ENCODE measurements at regions not wholly inside any gene's neighbourhood (a gene's known extent, or its start where the extent isn't known, plus 50 kb on each side); places are given as distances from the start of the nearest gene placed in this dataset.

DNA sequence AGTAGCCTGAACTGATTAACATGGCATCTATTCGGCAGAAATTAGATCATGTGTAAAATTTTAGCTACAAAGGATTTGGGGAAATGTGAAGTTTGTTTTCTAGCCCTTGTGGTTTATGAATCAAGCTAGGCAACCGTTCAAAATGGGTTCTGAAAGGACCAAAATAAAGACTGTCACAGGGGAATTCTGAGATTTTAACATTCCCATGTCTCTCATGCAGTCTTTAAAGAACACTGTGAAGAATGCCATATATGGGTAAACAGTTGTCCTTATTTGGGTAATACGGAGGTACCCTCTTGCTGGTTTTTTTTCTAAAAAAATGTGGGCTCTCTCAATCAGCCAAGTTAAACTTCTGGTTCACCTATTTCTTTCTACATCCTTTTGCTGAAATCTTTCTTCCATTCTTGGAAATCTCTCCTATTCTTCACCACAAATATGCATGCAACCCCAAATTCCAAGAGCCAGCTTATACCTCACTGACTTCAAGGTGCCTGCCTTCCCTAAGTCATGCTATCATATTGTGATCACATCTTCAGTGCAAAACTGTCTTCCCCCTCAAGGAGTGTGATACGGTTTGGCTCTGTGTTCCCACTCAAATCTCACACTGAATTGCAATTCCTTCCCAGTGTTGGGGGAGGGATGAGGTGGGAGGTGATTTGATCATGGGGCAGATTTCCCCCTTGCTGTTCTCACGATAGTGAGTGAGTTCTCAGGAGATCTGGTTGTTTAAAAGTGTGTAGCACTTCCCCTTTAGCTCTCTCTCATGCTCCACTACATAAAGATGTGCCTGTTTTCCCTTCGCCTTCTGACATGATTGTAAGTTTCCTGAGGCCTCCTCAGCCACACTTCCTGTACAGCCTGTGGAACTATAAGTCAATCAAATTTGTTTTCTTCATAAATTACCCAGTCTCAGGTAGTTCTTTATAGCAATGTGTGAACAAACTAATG lies 308.7 kb downstream of the TTLL7 start:
- DNase-seq (ENCODE audit: low read depth in 4 of 4, low spot score in 2 of 4) = no peak

DNA sequence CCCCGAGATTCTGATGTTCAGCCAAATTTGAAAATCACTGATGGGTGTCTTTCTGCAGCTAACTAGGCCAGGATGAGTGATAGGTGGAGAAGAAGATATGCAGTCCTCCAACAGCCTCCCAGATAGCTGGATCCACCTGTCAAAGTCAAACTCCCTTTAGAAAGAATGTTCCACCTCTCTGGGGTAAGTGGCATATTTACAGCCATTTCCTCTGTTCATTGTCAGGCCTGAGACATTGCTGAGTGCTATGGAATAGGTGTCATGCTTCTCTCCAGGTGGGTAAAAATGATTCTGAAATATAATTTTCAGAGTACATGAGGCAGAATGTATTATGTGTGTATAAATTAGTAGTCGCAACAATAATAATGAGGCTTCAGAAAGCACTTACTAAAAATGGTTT lies 316.8 kb downstream of the TTLL7 start:
- DNase-seq (ENCODE audit: low read depth in 4 of 4, low spot score in 2 of 4) = no peak

DNA sequence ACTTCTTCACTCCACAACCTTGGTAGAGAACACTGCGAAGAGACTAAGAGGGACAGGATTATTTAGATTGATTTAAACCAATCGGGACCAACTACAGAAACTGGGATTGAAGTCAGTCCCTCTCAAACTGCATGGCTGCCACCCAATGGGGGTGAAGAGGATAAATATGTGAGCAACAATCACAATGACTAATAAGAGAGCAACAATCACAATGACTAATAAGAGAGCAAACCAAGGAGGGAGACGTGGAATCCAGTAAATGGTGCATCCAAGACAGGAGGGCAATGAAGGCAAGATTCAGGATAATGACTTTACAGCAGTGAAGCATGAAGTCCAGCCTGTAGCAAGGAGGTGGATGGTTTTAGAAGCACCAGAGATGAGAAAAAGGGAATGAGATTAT lies 322.8 kb downstream of the TTLL7 start:
- no peak for DNase-seq (ENCODE audit: low read depth in 4 of 4, low spot score in 2 of 4)

DNA sequence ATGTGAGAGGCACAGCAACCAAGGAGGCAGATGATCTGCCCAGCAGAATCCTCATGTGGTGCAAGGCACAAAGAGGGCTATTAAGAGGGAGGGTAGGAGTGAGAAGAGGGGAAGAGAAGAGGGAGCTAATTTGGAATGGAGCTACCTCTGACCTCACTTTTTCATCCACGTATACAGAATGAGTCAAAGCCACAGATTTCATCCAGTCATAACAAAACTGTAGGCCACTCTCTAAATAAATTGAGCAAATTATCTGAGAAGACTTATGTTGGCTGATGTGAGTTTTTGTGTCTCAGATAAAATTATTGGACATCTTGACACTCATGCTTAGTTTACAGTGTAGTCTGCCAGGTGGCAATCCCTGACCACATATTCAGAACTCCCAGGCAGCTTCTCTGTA lies 325.6 kb downstream of the TTLL7 start:
- DNase-seq (ENCODE audit: low read depth in 4 of 4, low spot score in 2 of 4) = no peak

DNA sequence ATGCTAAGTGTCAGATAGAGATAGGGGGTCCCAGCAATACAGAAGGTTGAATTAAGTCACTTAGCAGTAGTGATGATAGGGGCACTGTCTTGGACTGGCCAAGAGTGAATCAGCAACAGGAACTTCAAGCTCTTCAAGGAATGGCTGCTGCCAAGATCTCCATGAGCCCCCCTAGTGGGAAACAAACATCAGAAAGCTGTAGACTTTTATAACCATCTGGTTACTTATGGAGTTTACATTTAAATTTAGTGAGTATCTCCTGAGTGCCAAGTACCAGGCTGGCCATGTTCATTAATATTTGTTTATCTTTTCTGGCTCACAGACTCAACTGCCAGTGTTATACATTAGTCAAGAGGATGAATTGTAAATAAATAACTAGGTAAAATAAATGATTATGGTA lies 327.3 kb downstream of the TTLL7 start:
- no peak for DNase-seq (ENCODE audit: low read depth in 4 of 4, low spot score in 2 of 4)

DNA sequence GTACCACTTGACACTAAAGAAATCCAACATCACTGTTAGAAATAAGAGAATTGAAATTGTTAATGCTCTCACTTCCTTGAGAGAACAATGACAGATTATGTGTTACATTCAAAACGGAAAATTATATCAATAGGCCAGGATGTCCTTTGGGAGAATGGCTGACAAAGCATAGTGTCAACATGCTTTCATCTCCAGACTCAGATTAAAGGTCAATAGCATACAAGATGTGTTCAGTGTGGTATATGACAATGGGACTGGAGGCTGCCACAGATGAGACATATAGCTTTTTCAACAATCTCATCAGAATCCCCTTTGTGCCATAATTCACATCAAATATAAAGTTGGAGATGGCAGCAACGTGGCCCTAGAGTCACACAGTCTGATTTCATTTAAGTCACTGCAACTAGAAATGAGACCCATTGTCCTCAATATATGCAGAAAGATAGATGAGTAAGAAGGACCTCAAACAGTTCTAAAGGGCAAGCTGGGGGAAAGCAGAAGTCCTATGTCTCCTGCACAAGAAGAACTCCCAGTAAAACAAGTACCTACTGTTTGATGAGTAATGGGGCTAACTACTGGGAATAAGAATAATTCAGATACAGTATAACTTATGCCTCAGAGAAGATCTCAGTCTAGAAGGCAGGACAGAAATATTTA lies 327.9 kb downstream of the TTLL7 start:
- no peak for DNase-seq (ENCODE audit: low read depth in 4 of 4, low spot score in 2 of 4)

DNA sequence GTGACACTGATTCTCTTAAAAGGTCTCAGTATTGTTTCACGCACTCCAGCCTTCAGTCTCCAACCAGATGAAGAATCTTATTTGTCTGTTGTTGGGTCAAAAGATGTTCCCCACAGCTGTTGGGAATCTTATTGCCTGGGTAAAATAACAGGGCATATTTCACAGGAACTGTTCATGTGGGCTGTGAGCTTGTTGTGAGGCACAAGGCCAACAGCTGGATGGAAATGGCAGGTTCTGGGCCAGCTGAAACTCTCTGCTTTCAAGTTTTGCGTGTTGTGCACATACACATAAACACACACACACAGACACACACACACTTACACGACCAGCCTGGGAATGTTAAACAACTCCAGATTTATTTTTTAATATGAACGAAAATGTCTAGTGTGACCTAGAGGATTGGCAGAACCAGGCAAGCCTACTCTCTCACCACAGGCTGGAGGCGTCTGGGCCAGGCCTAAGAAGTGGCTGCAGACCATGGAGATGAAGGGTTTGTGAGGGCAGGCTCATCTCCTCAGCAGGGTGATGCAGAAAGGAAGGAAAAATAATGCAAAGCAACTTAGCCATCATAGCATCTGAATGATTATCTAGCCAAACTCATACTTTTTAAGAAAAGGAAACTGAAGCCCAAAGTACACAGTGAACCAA lies 357.0 kb downstream of the TTLL7 start:
- DNase-seq (ENCODE audit: low read depth in 4 of 4, low spot score in 2 of 4) = peak in 1 of 4 donors; percentile 25

DNA sequence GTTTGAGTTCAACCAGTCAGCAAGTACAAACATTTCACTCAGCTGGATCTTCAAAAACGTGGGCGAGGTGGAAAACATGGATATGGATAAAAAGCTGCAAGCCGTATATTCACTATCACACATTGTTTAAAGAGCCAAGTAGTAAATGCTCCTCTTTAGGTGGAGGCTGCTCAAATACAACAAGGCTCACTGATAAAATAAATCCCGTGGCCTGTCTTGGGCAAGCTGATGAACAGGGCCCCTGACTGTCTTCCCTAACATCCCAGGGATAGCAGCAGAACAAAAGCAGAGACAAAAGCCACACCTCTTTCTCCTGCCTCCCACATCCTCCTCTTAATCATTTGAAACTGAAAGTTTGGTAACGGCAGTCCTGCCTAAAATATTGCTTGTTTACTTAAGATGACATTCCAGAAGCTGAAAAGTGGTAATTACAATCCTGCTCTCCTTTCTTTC lies 357.7 kb downstream of the TTLL7 start:
- DNase-seq (ENCODE audit: low read depth in 4 of 4, low spot score in 2 of 4) = peak in 3 of 4 donors; percentile 23 to 29 (median 26)

DNA sequence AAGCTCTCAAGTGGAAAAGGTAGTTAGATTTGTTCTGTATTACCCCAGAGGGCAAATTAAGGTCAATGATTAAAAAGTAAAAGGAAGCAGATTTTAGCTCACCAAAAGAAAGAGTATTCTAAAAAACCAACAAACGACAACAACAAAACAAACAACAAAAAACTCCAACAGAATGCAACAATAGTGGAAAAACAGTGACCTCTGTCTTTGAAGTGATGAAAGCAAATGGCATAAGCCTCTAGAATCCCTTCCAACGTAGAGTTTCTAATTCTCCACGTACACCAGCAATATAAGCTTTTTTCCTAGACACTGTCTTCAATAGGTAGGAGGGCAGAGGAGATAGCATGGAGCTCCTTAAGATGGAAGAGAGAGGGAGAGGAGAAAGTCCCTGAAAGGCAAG lies 359.1 kb downstream of the TTLL7 start:
- no peak for DNase-seq (ENCODE audit: low read depth in 4 of 4, low spot score in 2 of 4)

DNA sequence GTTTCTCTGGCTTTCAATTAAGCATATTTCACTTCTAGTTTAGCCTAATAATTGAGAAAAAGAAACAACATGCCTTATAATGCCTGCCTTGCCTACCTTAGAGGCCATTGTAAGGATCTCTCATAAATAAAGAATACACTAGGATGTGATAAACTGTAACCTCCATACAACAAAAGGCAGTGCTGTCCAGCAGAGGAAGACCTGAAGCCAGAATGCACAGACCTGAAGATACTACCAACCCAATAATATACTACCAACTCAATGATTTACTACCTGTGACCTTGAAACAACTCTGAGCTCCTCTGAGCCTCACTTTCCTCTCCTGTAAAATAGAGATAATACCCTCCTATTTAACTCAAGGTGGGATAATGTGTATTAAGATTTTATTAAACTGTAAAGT lies 361.3 kb downstream of the TTLL7 start:
- no peak for DNase-seq (ENCODE audit: low read depth in 4 of 4, low spot score in 2 of 4)

DNA sequence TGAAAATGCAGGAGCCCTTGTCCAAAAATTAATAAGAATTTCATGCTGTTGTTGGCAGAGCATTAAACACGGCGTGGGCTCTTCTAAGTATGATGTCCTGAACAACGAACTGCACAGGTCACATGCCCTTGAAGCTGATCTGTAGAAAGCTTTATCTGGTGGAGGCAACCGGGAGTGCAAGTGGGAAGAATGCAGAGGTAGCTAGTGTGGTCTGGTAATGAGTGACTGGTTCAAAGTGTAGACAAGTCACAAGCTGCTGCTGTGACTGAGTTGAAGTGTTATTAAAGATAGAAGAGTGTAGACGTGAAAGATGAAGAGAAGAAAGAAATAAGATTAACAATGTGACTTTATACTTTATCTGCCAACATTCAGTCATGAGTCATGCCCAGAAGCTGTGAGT lies 361.9 kb downstream of the TTLL7 start:
- DNase-seq (ENCODE audit: low read depth in 4 of 4, low spot score in 2 of 4) = no peak

DNA sequence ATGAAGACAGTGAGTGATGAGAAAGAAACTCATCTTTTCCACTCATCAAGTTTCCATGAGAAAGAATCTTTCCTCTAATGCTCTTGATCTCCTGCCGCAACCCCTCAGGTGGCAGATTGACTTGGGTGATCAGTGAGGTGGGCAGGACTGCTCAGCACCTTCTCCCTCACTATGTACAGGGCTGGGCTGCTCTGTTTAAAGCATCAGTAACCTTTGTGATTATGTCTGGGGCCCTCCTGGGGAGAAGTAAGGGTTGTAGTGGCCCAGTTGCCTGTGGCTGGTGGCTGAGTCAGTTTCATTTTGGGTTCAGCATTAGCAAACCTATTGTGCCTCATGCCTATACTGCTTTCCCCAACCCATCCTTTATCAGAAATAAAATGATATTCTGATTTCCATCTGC lies 366.0 kb downstream of the TTLL7 start:
- DNase-seq (ENCODE audit: low read depth in 4 of 4, low spot score in 2 of 4) = no peak

DNA sequence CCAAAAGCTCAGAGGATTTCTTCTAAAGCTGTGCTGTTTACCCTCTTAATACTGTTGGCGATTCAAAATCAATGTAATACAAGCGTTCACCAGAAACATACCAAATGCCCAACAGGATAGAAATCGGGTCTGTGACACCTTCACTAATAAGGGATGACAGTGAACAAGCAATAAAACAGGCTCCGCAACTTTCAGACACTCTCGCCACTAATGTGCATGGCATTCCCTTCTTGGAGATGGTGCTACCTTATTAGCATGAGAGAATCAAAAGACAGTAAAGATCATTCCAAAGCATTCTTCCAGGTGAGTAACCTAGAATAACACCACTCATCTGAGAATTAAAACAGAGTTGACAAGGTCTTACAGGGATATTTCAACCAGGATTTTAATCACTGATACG lies 367.1 kb downstream of the TTLL7 start:
- no peak for DNase-seq (ENCODE audit: low read depth in 4 of 4, low spot score in 2 of 4)

DNA sequence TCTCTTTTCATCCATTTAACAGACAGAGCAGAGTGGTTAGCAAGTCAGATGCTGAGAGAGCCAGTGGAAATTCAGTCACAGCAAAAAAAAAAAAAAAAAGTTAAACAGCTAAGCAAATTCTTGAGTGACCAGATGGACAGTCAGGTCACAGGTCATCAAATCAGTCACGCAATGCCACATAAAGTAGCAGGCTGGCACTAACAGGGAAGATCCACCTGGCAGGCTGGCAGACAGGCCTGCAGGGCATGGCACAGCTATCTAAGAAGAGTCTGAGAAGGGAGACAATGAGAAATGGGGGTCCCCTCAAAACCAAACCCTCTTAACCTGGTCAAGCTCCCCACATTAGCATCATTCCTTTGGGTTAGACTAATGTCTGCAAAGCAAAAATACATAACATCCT lies 371.9 kb downstream of the TTLL7 start:
- DNase-seq (ENCODE audit: low read depth in 4 of 4, low spot score in 2 of 4) = no peak

DNA sequence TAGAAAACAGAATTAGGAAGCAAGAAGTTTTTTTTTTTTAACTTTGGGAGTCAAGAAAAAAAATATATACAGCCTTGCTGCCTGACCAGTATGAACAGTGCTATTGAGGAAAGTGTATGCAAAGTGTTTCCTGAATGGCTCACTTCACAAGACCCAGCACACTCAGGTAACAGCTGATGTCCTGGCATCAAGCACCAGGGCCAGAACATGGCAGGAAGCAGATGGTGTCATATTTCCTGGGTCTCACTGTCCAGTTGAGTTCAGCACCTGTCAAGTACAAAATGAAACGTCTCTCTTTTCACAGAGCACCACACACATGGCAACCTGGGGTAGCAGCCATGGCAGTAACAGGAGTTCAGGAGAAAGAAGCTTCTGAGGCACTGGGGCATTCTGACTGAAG lies 372.3 kb downstream of the TTLL7 start:
- DNase-seq (ENCODE audit: low read depth in 4 of 4, low spot score in 2 of 4) = no peak

DNA sequence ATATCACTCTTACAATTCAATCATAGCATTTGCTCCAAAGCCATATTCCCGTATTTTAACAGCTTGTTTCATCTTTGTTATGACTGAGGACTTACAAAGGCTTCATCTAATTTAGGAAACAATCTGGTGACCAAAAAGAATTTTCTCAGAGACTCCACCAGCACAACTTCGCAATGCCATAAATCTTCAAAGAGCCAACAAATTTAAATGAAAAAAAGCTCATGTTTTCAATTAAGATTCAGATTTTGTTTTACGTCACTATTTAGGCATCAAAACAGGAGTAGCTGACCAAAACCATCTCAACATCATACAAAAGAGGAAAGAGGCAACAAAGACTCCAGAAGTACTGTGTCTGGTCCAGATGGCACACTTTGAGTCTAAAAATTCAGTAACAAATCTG lies 373.3 kb downstream of the TTLL7 start:
- DNase-seq (ENCODE audit: low read depth in 4 of 4, low spot score in 2 of 4) = no peak

DNA sequence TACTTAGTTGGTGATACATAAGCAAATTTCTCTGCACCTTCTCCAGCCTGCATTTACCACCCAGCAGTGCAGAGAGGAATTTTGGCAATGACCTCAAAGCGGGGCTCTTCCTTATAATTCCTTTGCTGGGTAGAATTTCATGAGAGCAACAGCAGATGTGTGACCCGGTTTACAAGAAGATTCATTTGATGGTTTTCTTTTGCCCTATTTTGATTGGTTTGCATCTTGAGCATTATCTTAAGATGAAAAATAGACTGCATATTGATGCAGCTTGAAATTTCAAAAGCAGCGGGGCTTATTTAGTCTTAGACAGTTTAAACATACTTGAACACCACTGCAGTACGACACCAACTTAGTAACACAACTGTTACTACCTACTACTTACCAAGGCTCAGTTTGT lies 378.9 kb downstream of the TTLL7 start:
- no peak for DNase-seq (ENCODE audit: low read depth in 4 of 4, low spot score in 2 of 4)

DNA sequence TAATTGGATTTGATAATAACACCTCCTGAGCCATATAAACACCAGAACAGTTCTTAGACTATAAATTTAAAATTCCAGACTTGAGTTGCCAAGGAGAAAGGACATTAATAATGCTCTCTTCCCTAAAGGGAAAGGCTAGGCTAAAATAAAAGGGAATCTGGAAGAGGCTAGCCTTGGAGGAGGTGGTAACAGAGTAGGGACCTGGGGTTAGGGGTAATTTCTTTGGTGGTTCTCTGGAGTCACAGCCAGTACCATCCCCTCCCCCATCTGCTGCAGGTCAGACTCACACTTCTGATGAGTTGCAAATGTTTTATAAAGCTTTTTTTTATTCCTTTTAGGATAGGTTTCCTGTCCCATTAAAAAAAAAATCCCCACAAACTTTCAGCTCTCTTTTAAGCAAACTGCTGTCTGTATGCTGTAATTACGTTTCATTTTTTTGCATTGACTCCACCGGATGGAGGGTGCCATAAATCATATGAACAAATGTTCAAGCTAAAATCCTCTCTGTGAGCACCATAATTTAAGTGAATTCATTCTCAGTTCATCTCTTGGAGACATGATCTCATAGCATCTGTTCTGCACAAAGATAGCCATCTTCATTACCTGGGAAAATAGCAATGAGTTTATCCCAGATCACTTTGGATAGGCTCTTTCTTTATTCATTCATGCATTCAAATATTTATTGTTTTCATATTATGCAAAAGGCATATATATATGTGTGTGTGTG lies 379.6 kb downstream of the TTLL7 start:
- DNase-seq (ENCODE audit: low read depth in 4 of 4, low spot score in 2 of 4) = no peak

DNA sequence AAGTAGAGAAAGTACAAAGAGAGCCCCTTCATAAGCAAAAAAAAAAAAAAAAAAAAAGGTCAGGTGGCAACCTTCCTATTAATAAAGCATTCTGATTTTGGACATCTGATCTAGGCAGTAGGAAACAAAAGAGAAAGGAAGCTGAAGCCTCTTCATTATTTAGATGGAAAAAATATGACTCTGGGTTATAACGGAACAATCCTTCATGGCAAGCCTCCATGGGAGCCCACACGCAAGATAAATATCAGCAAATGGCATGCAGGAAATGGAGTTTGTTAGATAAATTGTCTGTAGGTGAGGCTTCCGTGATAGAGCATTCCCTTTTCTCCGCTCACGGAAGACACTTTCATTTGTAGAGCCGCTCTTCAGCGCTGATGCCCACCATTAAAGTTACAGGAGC lies 381.0 kb downstream of the TTLL7 start:
- DNase-seq (ENCODE audit: low read depth in 4 of 4, low spot score in 2 of 4) = no peak

DNA sequence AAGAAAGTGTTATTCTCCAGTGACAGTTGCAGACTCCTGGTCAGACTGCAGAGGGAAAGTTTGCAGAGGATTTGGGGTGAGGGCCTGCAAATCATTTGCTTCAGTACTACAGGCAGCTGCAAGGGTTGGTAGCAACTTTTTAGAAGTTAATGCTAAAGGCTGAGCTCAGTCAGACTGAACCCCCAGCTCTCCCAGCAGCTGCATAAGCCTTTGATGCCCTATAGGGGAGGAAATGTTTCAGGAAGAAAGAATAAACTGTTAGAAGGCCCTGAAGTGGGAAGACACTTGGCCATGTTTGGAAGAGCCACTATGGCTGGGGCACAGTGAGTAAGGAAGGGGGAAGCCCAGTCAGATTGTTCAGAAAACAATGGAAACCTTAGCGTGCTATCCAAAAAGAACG lies 383.6 kb downstream of the TTLL7 start:
- DNase-seq (ENCODE audit: low read depth in 4 of 4, low spot score in 2 of 4) = no peak

DNA sequence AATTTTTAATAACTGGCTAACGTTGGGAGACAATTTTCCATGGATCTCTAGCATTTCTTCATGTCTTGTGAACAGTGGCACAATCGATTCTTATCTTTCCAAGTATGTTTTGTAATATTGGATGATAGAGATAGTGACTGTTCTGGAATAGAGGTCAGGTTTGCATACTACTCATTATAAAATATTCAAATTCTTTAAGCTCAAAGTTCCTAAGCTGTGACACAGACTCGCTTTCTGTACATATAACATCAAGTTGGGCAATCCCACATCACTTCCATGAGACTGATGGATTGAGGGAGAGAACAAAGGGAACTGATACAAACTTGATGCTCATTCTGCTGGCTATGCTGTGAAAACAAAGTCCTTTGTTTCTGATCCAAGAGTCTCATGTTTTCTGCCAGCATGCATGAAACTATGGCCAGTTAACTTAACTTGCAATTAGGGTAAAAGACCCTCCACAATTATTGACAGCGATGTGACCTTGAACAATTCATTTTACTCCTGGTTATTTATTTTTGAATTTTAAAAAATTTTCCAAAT lies 392.4 kb downstream of the TTLL7 start:
- no peak for DNase-seq (ENCODE audit: low read depth in 4 of 4, low spot score in 2 of 4)
